Breast epithelium (tissue), 3 donors: ENCODE measurements at regions not wholly inside any gene's neighbourhood (a gene's known extent, or its start where the extent isn't known, plus 50 kb on each side); places are given as distances from the start of the nearest gene placed in this dataset.

Source experiments
- POLR2A ChIP-seq: fragments of 450-650 bp; IDR thresholded peaks from one replicate; pipeline ENCODE4 v1.6.1; 2016; ENCODE audit warnings: antibody characterized with exemption, mild to moderate bottlenecking, moderate library complexity
- TF ChIP-seq, protein P1 (sequence below), 3 donors: fragments of 450-650 bp; IDR thresholded peaks; one replicate each; pipeline ENCODE4 v1.5.1; 2016 to 2017; ENCODE audit warnings: antibody characterized with exemption in 3 of 3, mild to moderate bottlenecking in 3 of 3, moderate library complexity in 3 of 3

DNA sequence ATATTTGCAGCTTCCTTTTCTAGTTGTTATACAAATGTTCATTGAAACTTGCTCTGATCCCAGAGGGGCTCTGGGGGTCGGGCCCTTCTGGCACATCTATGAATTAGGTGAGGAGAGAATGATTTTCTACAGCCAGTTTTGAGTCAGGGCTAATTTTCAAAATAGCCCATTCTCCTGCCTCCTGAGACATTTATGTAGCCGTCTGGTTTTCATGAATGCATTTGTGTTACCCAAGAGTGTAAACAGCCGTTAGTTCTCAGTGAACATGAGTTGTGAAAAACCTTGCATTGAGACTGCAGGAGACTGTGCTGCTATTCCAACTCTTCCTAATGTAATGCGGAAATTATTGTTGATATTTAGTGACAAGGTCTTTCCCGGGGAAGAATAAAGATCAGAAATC, 122.5 kb downstream of the ICOS start:
- TF ChIP-seq, protein P1, sequence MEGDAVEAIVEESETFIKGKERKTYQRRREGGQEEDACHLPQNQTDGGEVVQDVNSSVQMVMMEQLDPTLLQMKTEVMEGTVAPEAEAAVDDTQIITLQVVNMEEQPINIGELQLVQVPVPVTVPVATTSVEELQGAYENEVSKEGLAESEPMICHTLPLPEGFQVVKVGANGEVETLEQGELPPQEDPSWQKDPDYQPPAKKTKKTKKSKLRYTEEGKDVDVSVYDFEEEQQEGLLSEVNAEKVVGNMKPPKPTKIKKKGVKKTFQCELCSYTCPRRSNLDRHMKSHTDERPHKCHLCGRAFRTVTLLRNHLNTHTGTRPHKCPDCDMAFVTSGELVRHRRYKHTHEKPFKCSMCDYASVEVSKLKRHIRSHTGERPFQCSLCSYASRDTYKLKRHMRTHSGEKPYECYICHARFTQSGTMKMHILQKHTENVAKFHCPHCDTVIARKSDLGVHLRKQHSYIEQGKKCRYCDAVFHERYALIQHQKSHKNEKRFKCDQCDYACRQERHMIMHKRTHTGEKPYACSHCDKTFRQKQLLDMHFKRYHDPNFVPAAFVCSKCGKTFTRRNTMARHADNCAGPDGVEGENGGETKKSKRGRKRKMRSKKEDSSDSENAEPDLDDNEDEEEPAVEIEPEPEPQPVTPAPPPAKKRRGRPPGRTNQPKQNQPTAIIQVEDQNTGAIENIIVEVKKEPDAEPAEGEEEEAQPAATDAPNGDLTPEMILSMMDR (IDR thresholded peaks at IDR 0.05) = no peak
- TF ChIP-seq POLR2A = no peak
